Posterior vena cava (tissue), 2 donors: ENCODE measurements at regions not wholly inside any gene's neighbourhood (a gene's known extent, or its start where the extent isn't known, plus 50 kb on each side); places are given as distances from the start of the nearest gene placed in this dataset.
"Not testable (repeated sequence)": the region's sequence is repeated elsewhere in the genome, so short reads cannot be mapped to it uniquely, and the experiment has no call there.

ENCODE experiments used
- DNase-seq: peaks from one replicate; pipeline ENCODE4 v3.0.0-alpha.2; 2020; ENCODE audit warnings: low spot score
- intact Hi-C, 2 donors: fragments of 100-400 bp; cut with DNase I; formaldehyde crosslinking; loops; one replicate each; pipeline versions ENCODE4 v1.14.1 to v1.14.2; 2022 to 2023
- donor health status: DM: yes; HTN: yes; CAD: no.
- donor health status: DM: yes; HTN: yes; CAD: no.

GRCh38 chr12:38469715-38470114, 153.1 kb downstream of the ALG10B start:
- DNase-seq: no peak
- intact Hi-C loops: no loop called here

- intact Hi-C loops: no loop called here
- no peak for DNase-seq
Measured at GRCh38 chr12:38477340-38478090, 160.9 kb downstream of the ALG10B start.

- no peak for DNase-seq
- intact Hi-C loops: no loop called here
Measured at GRCh38 chr12:38480594-38480993, 164.0 kb downstream of the ALG10B start.

GRCh38 chr12:38484821-38485449, 168.4 kb downstream of the ALG10B start:
- DNase-seq: no peak
- intact Hi-C loops: no loop called here

- no peak for DNase-seq
Measured at GRCh38 chr12:38488866-38489265, 172.3 kb downstream of the ALG10B start.

GRCh38 chr12:38490073-38490472, 173.5 kb downstream of the ALG10B start:
- intact Hi-C loops: no loop called here

More at GRCh38 chr12:38488866-38489265, 172.3 kb downstream of the ALG10B start:
- intact Hi-C loops: no loop called here

GRCh38 chr12:38490941-38491340, 174.4 kb downstream of the ALG10B start:
- intact Hi-C loops: no loop called here
- no peak for DNase-seq

More at GRCh38 chr12:38490073-38490472, 173.5 kb downstream of the ALG10B start:
- no peak for DNase-seq

- intact Hi-C loops: no loop called here
- no peak for DNase-seq
Measured at GRCh38 chr12:38501481-38501880, 184.9 kb downstream of the ALG10B start.

- intact Hi-C loops: no loop called here
- no peak for DNase-seq
Measured at GRCh38 chr12:38501991-38502390, 185.4 kb downstream of the ALG10B start.

GRCh38 chr12:38502415-38502814, 185.8 kb downstream of the ALG10B start:
- no peak for DNase-seq
- intact Hi-C loops: no loop called here

- intact Hi-C loops: no loop called here
- no peak for DNase-seq
Measured at GRCh38 chr12:38507839-38508238, 191.3 kb downstream of the ALG10B start.

- intact Hi-C loops: no loop called here
- DNase-seq: peak; percentile 34
Measured at GRCh38 chr12:38508246-38508645, 191.7 kb downstream of the ALG10B start.

GRCh38 chr12:38515912-38516311, 199.3 kb downstream of the ALG10B start:
- no peak for DNase-seq
- intact Hi-C loops: no loop called here

GRCh38 chr12:38516418-38516817, 199.8 kb downstream of the ALG10B start:
- intact Hi-C loops: no loop called here
- DNase-seq: no peak

- DNase-seq: no peak
- intact Hi-C loops: no loop called here
Measured at GRCh38 chr12:38523920-38524319, 207.3 kb downstream of the ALG10B start.

- no peak for DNase-seq
- intact Hi-C loops: no loop called here
Measured at GRCh38 chr12:38527631-38528030, 211.1 kb downstream of the ALG10B start.

GRCh38 chr12:38528527-38528926, 212.0 kb downstream of the ALG10B start:
- intact Hi-C loops: no loop called here

GRCh38 chr12:38529281-38529680, 212.7 kb downstream of the ALG10B start:
- intact Hi-C loops, DNase-seq: not testable (repeated sequence)

More at GRCh38 chr12:38528527-38528926, 212.0 kb downstream of the ALG10B start:
- DNase-seq: no peak

GRCh38 chr12:38538319-38538718, 221.7 kb downstream of the ALG10B start:
- intact Hi-C loops: no loop called here
- no peak for DNase-seq

- no peak for DNase-seq
- intact Hi-C loops: no loop called here
Measured at GRCh38 chr12:38540156-38540555, 223.6 kb downstream of the ALG10B start.

- intact Hi-C loops: no loop called here
- DNase-seq: no peak
Measured at GRCh38 chr12:38541849-38542248, 225.3 kb downstream of the ALG10B start.
